HepG2 (cell line): ENCODE measurements at regions not wholly inside any gene's neighbourhood (a gene's known extent, or its start where the extent isn't known, plus 50 kb on each side); places are given as distances from the start of the nearest gene placed in this dataset.

Experiments used
- ATAC-seq: fragments of 200-7000 bp; cut with Tn5 transposase; 3 replicates; pipeline ENCODE4 v1.9.1; 2020; ENCODE audit warnings: mild to moderate bottlenecking, moderate library complexity
- BruUV-seq: library from RNA; stranded (reverse); fragments of 400-500 nt; replicated peaks from 2 replicates; lab custom pipeline; 2021; lab: Mats Ljungman, UMichigan
- CTCF ChIA-PET: fragments of 300-600 bp; formaldehyde crosslinking; extraction: SDS; loops from one replicate; lab custom pipeline; 2021; ENCODE audit warnings: low total read pairs, inconsistent platforms, low intra/inter-chr PET ratio; lab: Yijun Ruan, JAX
- POLR2A ChIA-PET: fragments of 350-600 bp; sonication (Branson Sonifier 250); formaldehyde crosslinking; loops from one replicate; lab custom pipeline; 2020; ENCODE audit warnings: antibody characterized with exemption, inconsistent platforms; lab: Yijun Ruan, JAX
- DNase-seq: peaks from one replicate; pipeline ENCODE4 v3.0.0-alpha.2; 2015; ENCODE audit warnings: low spot score
- FAIRE-seq: peaks from 3 replicates; lab custom pipeline; 2011; peaks lifted over from hg19 to GRCh38; lab: Jason Lieb, UNC
- H2AFZ ChIP-seq: one replicate; pipeline ENCODE4 v1.6.1; 2011; ENCODE audit warnings: low read length, inconsistent platforms
- H3K27ac ChIP-seq: fragments of 300-600 bp; 3 replicates; pipeline ENCODE4 v1.8.0; 2011; ENCODE audit warnings: mixed run types, mild to moderate bottlenecking, mixed read lengths, low read length, inconsistent platforms; ENCODE audit not compliant: insufficient read depth; ENCODE audit errors: extremely low read length
- H3K27me3 ChIP-seq, 2 experiments: fragments of 200-600 bp in 1 of 2; 2 replicates in 1 of 2; 3 replicates in 1 of 2; pipeline versions ENCODE4 v1.6.0 to v1.8.0; 2011; ENCODE audit warnings: low read length in 2 of 2, mild to moderate bottlenecking in 2 of 2, moderate library complexity in 2 of 2, inconsistent platforms in 1 of 2; ENCODE audit not compliant: insufficient read depth in 2 of 2, control insufficient read depth in 1 of 2
- H3K36me3 ChIP-seq, 2 experiments: fragments of 200-600 bp in 1 of 2; replicated peaks in 1 of 2; 2 replicates in 1 of 2; 3 replicates in 1 of 2; pipeline versions ENCODE4 v1.5.1 to v1.8.0; 2011; ENCODE audit warnings: low read length in 2 of 2, inconsistent platforms in 1 of 2; ENCODE audit not compliant: insufficient read depth in 2 of 2, control insufficient read depth in 1 of 2
- H3K4me1 ChIP-seq: 2 replicates; pipeline ENCODE4 v1.5.1; 2012; ENCODE audit warnings: low read length, inconsistent platforms; ENCODE audit not compliant: insufficient read depth
- H3K4me2 ChIP-seq: 2 replicates; pipeline ENCODE4 v1.6.0; 2011; ENCODE audit warnings: low read depth, low read length, inconsistent platforms
- H3K4me3 ChIP-seq, 3 experiments: fragments of 200-600 bp in 1 of 3; sonication (generic), shearing (Covaris generic) in 1 of 3; replicated peaks in 1 of 3; 2 replicates each; pipeline ENCODE4 v1.5.1; 2011 to 2016; ENCODE audit warnings: low read length in 3 of 3, inconsistent platforms in 2 of 3, low read depth in 2 of 3, mild to moderate bottlenecking in 2 of 3, control low read depth in 1 of 3, mixed read lengths in 1 of 3; ENCODE audit not compliant: insufficient read depth in 1 of 3
- H3K79me2 ChIP-seq: one replicate; pipeline ENCODE4 v1.6.1; 2011; ENCODE audit warnings: low read length, inconsistent platforms; ENCODE audit not compliant: insufficient read depth
- H3K9ac ChIP-seq: 2 replicates; pipeline ENCODE4 v1.6.0; 2011; ENCODE audit warnings: mild to moderate bottlenecking, low read depth, low read length, inconsistent platforms; ENCODE audit not compliant: insufficient read depth
- H3K9me3 ChIP-seq: 2 replicates; pipeline ENCODE4 v1.5.1; 2012; ENCODE audit warnings: mild to moderate bottlenecking, low read length
- H4K20me1 ChIP-seq: 2 replicates; pipeline ENCODE4 v1.6.0; 2011; ENCODE audit warnings: inconsistent platforms, mild to moderate bottlenecking, low read length, moderate library complexity; ENCODE audit not compliant: insufficient read depth
- GATA4 ChIP-seq: sonication (generic); IDR thresholded peaks from 2 replicates; pipeline ENCODE4 v1.6.1; 2016; ENCODE audit warnings: antibody characterized with exemption, low read depth, borderline replicate concordance
- MAFF ChIP-seq: IDR thresholded peaks from 2 replicates; pipeline ENCODE4 v1.6.1; 2011; ENCODE audit warnings: low read depth, low read length, improper control_type of control experiment
- MAFK ChIP-seq, 2 experiments: IDR thresholded peaks in 1 of 2; conservative IDR thresholded peaks in 1 of 2; 2 replicates each; pipeline ENCODE4 v1.6.1; 2011; ENCODE audit warnings: improper control_type of control experiment in 2 of 2, low read length in 2 of 2
- NFE2 ChIP-seq: sonication (generic); formaldehyde crosslinking; IDR thresholded peaks from 2 replicates; pipeline ENCODE4 v1.4.0; 2020; ENCODE audit warnings: missing genetic modification reagents
- TRIM22 ChIP-seq: fragments of 450-650 bp; IDR thresholded peaks from 2 replicates; pipeline ENCODE4 v1.6.1; 2017
- ZMAT3 ChIP-seq: sonication (generic); formaldehyde crosslinking; conservative IDR thresholded peaks from 2 replicates; pipeline ENCODE4 v1.7.0; 2021; ENCODE audit warnings: missing genetic modification reagents
- ZNF317 ChIP-seq: sonication (generic); formaldehyde crosslinking; IDR thresholded peaks from 2 replicates; pipeline ENCODE4 v1.5.0; 2020; ENCODE audit warnings: mild to moderate bottlenecking, missing genetic modification reagents
- ZNF383 ChIP-seq: sonication (generic); formaldehyde crosslinking; IDR thresholded peaks from 2 replicates; pipeline ENCODE4 v1.4.0; 2020; ENCODE audit warnings: missing genetic modification reagents, mild to moderate bottlenecking, borderline replicate concordance
- ZNF816 ChIP-seq: sonication (generic); formaldehyde crosslinking; IDR thresholded peaks from 2 replicates; pipeline ENCODE4 v1.8.0; 2022; ENCODE audit warnings: missing genetic modification reagents, mild to moderate bottlenecking, borderline replicate concordance
- WGBS: methylation state at CpG from one replicate; pipeline ENCODE4 v1.1.6; 2017; ENCODE audit warnings: low lambda C conversion rate; 5-methylcytosine and 5-hydroxymethylcytosine counted together
- in situ Hi-C: cut with HindIII; loops from 2 replicates; pipeline ENCODE4 v1.10.0; 2017; ENCODE audit warnings: low pct_unique_long_range_greater_than_20kb; ENCODE audit not compliant: extremely low pct_ligation_motif_present
- intact Hi-C: fragments of 100-400 bp; cut with micrococcal nuclease; formaldehyde crosslinking; loops from one replicate; pipeline ENCODE4 v1.10.0; 2022; ENCODE audit not compliant: unreplicated experiment

- BruUV-seq = no TSS peak
- H3K4me1 ChIP-seq = no peaks in the 10 kb centered on the region
- POLR2A ChIA-PET = no interaction called here
- TF ChIP-seq ZMAT3 (CRISPR knock-in tag) = no peak
- TF ChIP-seq NFE2 (CRISPR knock-in tag) = no peak
- no peak for TF ChIP-seq ZNF317
- no peak for TF ChIP-seq TRIM22
- H3K79me2 ChIP-seq = no peaks in the 10 kb centered on the region
- intact Hi-C loops (no loop called here), in situ Hi-C loops (no loop called here)
- no peak overlapping the region for H3K9ac ChIP-seq
- no peak overlapping the region for H3K4me2 ChIP-seq
- no peak overlapping the region for H3K4me3 ChIP-seq
- DNase-seq = no peak
- no peaks in the 10 kb centered on the region; the same call in 1 of the 2 replicates for H3K9me3 ChIP-seq
- H4K20me1 ChIP-seq = no peaks in the 10 kb centered on the region
- 7% methylated on average over 5 of the region's 5 CpGs for WGBS
- CTCF ChIA-PET = no interaction called here
- no peaks in the 10 kb centered on the region for H3K27me3 ChIP-seq
- H3K36me3 ChIP-seq = no peaks in the 10 kb centered on the region
- peak; percentile 4 for FAIRE-seq
- H2AFZ ChIP-seq = no peak overlapping the region
- no peak for ATAC-seq
- H3K27ac ChIP-seq = no peak overlapping the region
Measured at GRCh38 chr6:140077827-140078560, 703.5 kb upstream of the CITED2 start.

GRCh38 chr6:140076105-140076504 is 701.7 kb upstream of the CITED2 start:
- intact Hi-C loops = no loop called here
- Histone ChIP-seq H3K36me3 (no peaks in the 10 kb centered on the region), H3K4me1 (no peaks in the 10 kb centered on the region), H3K27ac (no peak overlapping the region), H3K4me3 (no peak overlapping the region)
- 2% methylated on average over 1 of the region's 1 CpG for WGBS
- BruUV-seq = no TSS peak
- no peak for ATAC-seq
- peak; percentile 67 for TF ChIP-seq MAFF
- TF ChIP-seq ZNF383 (CRISPR knock-in tag) = no peak
- TF ChIP-seq GATA4 = no peak
- TF ChIP-seq ZNF816 = no peak
- TF ChIP-seq MAFK (conservative IDR thresholded peaks at IDR 0.05 in 1 of 2, IDR thresholded peaks at IDR 0.05 in 1 of 2; ENCODE audit: low read length in 2 of 2) = peak; percentile 51 to 81
- TF ChIP-seq, all 625 proteins: peak for 2
- Histone ChIP-seq H3K4me2 (no peak overlapping the region), H3K9ac (no peak overlapping the region), H2AFZ (no peak overlapping the region), H4K20me1 (no peaks in the 10 kb centered on the region), H3K9me3 (no peaks in the 10 kb centered on the region; the same call in 1 of the 2 replicates), H3K27me3 (no peaks in the 10 kb centered on the region), H3K79me2 (no peaks in the 10 kb centered on the region)
- FAIRE-seq (no peak), DNase-seq (no peak)
- ChIA-PET POLR2A (no interaction called here), CTCF (no interaction called here)
- in situ Hi-C loops = no loop called here
